HG02981 (cell line): ENCODE measurements at regions not wholly inside any gene's neighbourhood (a gene's known extent, or its start where the extent isn't known, plus 50 kb on each side); places are given as distances from the start of the nearest gene placed in this dataset.
"Not testable (repeated sequence)": the region's sequence is repeated elsewhere in the genome, so short reads cannot be mapped to it uniquely, and the experiment has no call there.

Experiments used
- ATAC-seq: cut with Tn5 transposase; IDR thresholded peaks from one replicate; pipeline ENCODE4 v1.9.1; 2021; ENCODE audit warnings: mild to moderate bottlenecking, moderate library complexity; ENCODE audit not compliant: unreplicated experiment

GRCh38 chr11:81802591-81802990 is 931.1 kb downstream of the FAM181B start:
- no peak for ATAC-seq

DNA sequence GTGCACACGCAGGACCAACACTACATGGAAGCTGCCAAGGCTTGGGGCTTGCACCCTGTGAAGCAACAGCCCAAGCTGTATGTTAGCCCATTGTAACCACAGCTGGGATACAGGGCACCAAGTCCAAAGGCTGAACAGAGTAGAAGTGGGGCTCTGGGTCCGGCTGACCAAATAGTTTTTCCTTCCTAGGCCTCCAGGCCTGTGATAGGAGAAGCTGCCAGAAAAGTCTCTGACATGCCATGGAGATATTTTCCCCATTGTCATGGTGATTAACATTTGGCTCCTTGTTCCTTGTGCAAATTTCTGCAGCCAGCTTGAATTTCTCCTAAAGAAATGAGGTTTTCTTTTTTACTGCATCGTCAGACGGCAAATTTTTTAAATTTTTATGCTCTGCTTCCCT is 941.2 kb downstream of the FAM181B start:
- no peak for ATAC-seq

DNA sequence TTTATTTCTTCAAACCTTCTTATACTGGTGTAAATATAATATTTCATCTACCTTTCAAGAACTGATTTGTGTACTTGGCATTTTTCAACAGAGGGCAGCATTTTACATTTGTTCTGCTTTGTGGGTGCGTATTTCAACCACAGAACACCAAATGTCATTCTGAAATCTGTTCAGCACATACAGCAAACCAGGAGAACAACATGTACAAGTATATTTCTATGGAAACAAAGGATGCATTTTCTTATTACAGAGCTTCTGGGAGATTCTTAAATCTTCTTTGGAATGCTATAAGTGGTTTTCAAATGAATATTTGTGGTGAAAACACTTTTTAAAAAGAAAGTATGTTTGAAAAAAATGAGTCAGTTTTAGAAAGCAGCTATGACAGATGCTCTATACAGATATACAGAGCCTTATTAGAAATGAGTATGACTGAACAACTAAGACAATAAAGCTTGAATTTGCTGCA is 946.0 kb downstream of the FAM181B start:
- ATAC-seq = peak; percentile 66

GRCh38 chr11:81772166-81772565 is 961.5 kb downstream of the FAM181B start:
- ATAC-seq = no peak

GRCh38 chr11:81769906-81770305 is 963.8 kb downstream of the FAM181B start:
- not testable (repeated sequence) for ATAC-seq

DNA sequence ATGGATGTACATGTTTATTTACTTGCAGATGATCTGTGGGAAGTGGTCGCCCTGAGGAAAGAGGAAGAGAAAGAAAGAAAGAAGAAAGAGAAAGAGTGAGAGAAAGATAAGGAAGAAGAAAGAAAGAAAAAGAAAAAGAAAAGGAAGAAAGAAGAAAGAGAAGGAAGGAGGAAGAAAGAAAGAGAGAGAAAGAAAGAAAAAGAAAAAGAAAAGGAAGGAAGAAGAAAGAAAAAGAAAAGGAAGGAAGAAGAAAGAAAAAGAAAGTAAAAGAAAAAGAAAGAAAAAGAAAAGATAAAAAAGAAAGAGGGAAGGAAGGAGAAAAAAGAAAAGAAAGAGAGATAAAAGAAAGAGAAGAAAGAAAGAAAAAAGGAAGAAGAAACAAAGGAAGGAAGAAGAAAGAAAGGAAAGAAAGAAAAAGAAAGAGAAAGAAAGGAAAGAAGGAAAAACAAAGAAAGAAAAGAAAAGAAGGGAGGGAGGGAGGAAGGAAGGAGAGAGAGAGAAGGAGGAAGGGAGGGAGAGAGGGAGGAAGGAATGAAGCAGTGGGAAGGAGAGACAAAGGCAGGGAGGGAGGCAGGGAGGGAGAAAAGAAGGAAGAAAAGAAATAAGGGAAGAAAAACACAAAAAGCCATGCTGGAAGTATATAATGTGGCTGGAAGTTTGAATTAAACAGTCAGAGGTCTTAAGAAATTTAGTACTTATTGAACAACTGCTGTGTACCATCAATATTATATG is 976.6 kb downstream of the FAM181B start:
- no peak for ATAC-seq

GRCh38 chr11:81749245-81749644 is 984.4 kb downstream of the FAM181B start:
- no peak for ATAC-seq

GRCh38 chr11:81744336-81745116 is 989.1 kb downstream of the FAM181B start:
- no peak for ATAC-seq

DNA sequence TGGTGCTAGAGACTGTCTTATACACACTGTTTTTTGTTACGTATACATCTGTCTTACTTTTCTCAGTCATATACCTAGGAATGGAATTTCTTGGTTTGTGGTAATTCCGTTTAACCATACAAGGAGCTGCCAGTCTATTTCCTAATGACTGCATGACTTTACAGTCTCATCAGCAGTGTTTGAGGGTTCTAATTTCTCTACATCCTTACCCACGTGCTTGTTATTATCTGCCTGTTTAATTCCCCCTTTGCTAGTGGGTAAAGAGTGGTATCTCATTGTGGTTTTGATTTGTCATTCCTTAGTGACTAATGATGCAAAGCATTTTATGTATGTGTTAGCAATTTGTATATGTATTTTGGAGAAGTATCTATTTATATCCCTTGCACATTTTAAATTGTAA is 1008.0 kb downstream of the FAM181B start:
- no peak for ATAC-seq

- no peak for ATAC-seq
Observed at GRCh38 chr11:81717695-81718094, 1016.0 kb downstream of the FAM181B start.

GRCh38 chr11:81707881-81708280 is 1025.8 kb downstream of the FAM181B start:
- ATAC-seq = no peak

DNA sequence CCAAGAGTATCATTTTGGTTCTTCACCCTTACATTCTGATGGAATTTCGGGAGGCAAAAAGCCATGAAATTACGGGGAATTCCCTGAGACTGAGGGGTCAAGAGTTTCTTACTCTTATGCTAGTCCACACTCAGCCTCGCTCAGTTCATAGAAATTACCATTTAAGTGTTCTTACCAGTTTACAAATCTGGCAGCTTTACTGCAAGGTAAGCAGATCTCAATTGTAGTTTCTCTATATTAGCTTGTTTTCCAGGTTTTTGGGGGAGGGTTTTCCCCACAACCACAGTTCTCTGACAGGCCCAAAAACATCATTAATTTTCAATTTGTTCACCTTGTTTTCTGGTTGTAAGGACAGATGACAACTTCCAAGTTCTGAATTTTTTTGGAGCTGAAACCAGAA is 1028.4 kb downstream of the FAM181B start:
- no peak for ATAC-seq

DNA sequence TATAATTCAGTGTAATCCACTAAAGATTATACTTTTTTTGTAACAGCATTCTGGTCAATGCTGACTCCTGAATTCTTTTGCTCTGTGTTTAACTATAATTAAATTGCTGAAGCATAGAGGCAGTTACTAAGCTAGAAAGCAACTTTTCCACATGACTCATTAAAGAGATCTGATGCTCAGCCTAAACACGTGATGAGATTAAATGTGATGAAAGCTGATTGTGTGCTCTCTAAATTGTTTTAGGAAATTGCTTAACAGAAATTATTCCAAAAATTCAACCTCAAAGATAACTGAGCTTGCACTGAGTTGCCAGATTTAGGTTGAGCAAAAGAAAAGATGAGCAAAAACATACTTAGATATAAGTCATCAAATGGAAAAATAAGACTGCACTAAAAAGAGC is 1033.6 kb downstream of the FAM181B start:
- ATAC-seq = no peak

DNA sequence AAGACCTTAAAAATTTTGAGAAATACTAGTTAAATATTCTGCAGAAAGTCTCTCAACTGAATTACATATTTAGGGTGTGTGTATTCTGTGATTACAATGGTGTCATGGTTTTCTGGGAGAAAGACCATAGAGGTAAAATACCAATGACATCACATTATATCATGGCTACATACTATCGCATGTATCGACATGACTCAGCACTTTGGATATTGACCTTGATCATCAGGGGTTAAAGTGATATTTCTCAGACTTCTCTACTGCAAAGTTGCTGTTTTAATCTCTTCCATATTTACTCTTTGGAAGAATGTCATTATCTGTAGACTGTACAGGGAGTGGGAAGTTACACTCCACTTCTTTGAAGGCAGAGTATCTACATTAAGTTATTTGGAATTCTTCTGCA is 1046.6 kb downstream of the FAM181B start:
- ATAC-seq = no peak

DNA sequence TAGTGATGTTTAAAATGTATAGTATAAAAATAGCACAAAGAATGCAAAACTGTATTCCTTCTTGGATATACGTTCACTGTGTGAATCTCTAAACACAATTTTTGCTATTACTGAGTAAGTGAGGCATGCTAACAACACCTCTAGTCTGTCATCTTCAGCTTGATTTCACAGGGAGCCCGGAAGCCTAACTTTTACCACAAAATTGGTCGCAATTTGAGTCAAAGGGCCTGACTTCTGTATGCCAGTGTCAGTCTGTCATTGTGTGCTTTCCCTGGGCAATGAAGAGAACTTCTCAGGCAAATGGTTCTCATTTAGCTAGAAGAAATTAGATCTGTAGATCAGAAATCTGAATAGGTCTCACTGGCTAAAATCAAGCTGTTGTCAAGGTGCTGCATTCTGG is 1059.5 kb downstream of the FAM181B start:
- peak; percentile 86 for ATAC-seq

DNA sequence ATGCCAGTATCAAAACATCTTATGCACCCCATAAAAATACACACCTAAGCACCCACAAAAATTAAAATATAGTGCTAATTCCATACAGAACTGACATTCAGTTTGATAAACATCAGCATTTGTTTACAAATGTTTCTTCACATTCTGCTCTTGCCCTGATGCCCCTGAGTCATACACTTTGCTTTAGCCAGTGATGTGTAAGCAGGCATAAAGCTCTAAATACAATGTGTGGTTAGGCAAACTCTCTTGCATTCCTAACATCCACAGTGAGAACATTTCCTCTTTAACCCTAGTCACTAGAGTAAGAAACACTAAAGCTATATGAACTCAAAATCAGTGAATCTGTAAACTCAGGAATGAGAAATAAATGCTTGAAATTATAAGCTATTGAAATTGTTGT is 1060.7 kb downstream of the FAM181B start:
- ATAC-seq = no peak

GRCh38 chr11:81669935-81670543 is 1063.6 kb downstream of the FAM181B start:
- ATAC-seq = no peak

- peak; percentile 81 for ATAC-seq
Observed at GRCh38 chr11:81658722-81659121, 1074.9 kb downstream of the FAM181B start.

GRCh38 chr11:81655351-81655750 is 1078.3 kb downstream of the FAM181B start:
- no peak for ATAC-seq

GRCh38 chr11:81647374-81647773 is 1086.3 kb downstream of the FAM181B start:
- no peak for ATAC-seq

GRCh38 chr11:81644239-81644840 is 1089.3 kb downstream of the FAM181B start:
- ATAC-seq = peak; percentile 94
